ENCODE measurements at regions not wholly inside any gene's neighbourhood (a gene's known extent, or its start where the extent isn't known, plus 50 kb on each side); places are given as distances from the start of the nearest gene placed in this dataset.
A peak's percentile ranks its signal among the peaks of the same experiment; 100 is the strongest.

- Histone ChIP-seq H3K36me3 (no peaks in the 10 kb centered on the region), H3K4me2 (peak overlapping the region; percentile 96), H3K27ac (peak overlapping the region; percentile 68), H3K27me3 (peaks cover 8% of the 10 kb centered on the region; the same call in 1 of the 2 replicates), H4K20me1 (no peaks in the 10 kb centered on the region), H3K9me3 (no peaks in the 10 kb centered on the region), H3K4me1 (peaks cover 14% of the 10 kb centered on the region), H3K9ac (peak overlapping the region; percentile 81), H3K4me3 (peak overlapping the region; percentile 95)
- TF ChIP-seq Cebpa-rat (IDR thresholded peaks at IDR 0.05) = no peak
Measured at GRCh38 chr1:42035830-42036604, 117.2 kb upstream of the GUCA2B start.

GRCh38 chr1:42035205-42035829 is 116.6 kb upstream of the HIVEP3 start:
- Histone ChIP-seq H3K27ac (peak overlapping the region; percentile 68), H3K9ac (peak overlapping the region; percentile 81), H3K4me3 (peak overlapping the region; percentile 95), H4K20me1 (no peaks in the 10 kb centered on the region), H3K27me3 (peaks cover 8% of the 10 kb centered on the region; the same call in 1 of the 2 replicates), H3K9me3 (no peaks in the 10 kb centered on the region), H3K4me1 (peaks cover 14% of the 10 kb centered on the region), H3K4me2 (peak overlapping the region; percentile 92), H3K36me3 (no peaks in the 10 kb centered on the region)
- no peak; the same call in 1 of the 2 replicates for TF ChIP-seq Cebpa-rat (IDR thresholded peaks at IDR 0.05)

- Histone ChIP-seq H3K27ac (no peak overlapping the region), H3K4me2 (peak overlapping the region; percentile 92), H3K9me3 (no peaks in the 10 kb centered on the region), H3K9ac (no peak overlapping the region), H3K27me3 (peaks cover 8% of the 10 kb centered on the region; the same call in 1 of the 2 replicates), H3K36me3 (no peaks in the 10 kb centered on the region), H3K4me3 (peak overlapping the region; percentile 95), H4K20me1 (no peaks in the 10 kb centered on the region), H3K4me1 (peaks cover 14% of the 10 kb centered on the region)
- TF ChIP-seq Cebpa-rat (IDR thresholded peaks at IDR 0.05) = no peak
Measured at GRCh38 chr1:42034426-42034825, 115.7 kb upstream of the HIVEP3 start.

GRCh38 chr1:42033629-42034028 is 114.9 kb upstream of the HIVEP3 start:
- H3K4me2 ChIP-seq = no peak overlapping the region
- peaks cover 8% of the 10 kb centered on the region; the same call in 1 of the 2 replicates for H3K27me3 ChIP-seq
- H3K9me3 ChIP-seq = peaks cover under 1% of the 10 kb centered on the region; the same call in 1 of the 2 replicates
- peaks cover 14% of the 10 kb centered on the region for H3K4me1 ChIP-seq
- H4K20me1 ChIP-seq = no peaks in the 10 kb centered on the region
- TF ChIP-seq Cebpa-rat (IDR thresholded peaks at IDR 0.05) = no peak
- H3K9ac ChIP-seq = no peak overlapping the region
- no peaks in the 10 kb centered on the region for H3K36me3 ChIP-seq
- no peak overlapping the region for H3K4me3 ChIP-seq
- H3K27ac ChIP-seq = no peak overlapping the region

- no peaks in the 10 kb centered on the region for H3K9me3 ChIP-seq
- H3K4me2 ChIP-seq = no peak overlapping the region
- H3K4me3 ChIP-seq = no peak overlapping the region
- no peaks in the 10 kb centered on the region for H3K36me3 ChIP-seq
- no peak for TF ChIP-seq Cebpa-rat (IDR thresholded peaks at IDR 0.05)
- peaks cover 25% of the 10 kb centered on the region for H3K4me1 ChIP-seq
- no peak overlapping the region for H3K27ac ChIP-seq
- H3K9ac ChIP-seq = no peak overlapping the region
- H4K20me1 ChIP-seq = no peaks in the 10 kb centered on the region
- H3K27me3 ChIP-seq = no peaks in the 10 kb centered on the region
Measured at GRCh38 chr1:42017730-42018129, 99.0 kb upstream of the HIVEP3 start.

- Histone ChIP-seq H3K9me3 (no peaks in the 10 kb centered on the region), H3K9ac (no peak overlapping the region), H3K4me2 (no peak overlapping the region), H3K4me3 (no peak overlapping the region), H3K27ac (no peak overlapping the region), H3K36me3 (no peaks in the 10 kb centered on the region), H3K4me1 (peaks cover 25% of the 10 kb centered on the region), H3K27me3 (no peaks in the 10 kb centered on the region), H4K20me1 (no peaks in the 10 kb centered on the region)
- TF ChIP-seq Cebpa-rat (IDR thresholded peaks at IDR 0.05) = no peak
Measured at GRCh38 chr1:42017259-42017658, 98.5 kb upstream of the HIVEP3 start.

- Histone ChIP-seq H3K36me3 (no peaks in the 10 kb centered on the region), H3K4me3 (no peak overlapping the region), H4K20me1 (no peaks in the 10 kb centered on the region), H3K27me3 (no peaks in the 10 kb centered on the region), H3K27ac (peak overlapping the region; percentile 77), H3K9me3 (no peaks in the 10 kb centered on the region), H3K4me1 (peaks cover 30% of the 10 kb centered on the region), H3K4me2 (peak overlapping the region; percentile 86), H3K9ac (no peak overlapping the region)
- TF ChIP-seq Cebpa-rat (IDR thresholded peaks at IDR 0.05) = no peak
Measured at GRCh38 chr1:42014823-42015222, 96.1 kb upstream of the HIVEP3 start.

GRCh38 chr1:42013881-42014470 is 95.3 kb upstream of the HIVEP3 start:
- Histone ChIP-seq H3K4me2 (peak overlapping the region; percentile 86), H4K20me1 (no peaks in the 10 kb centered on the region), H3K27ac (peak overlapping the region; percentile 77), H3K9me3 (no peaks in the 10 kb centered on the region), H3K4me3 (peak overlapping the region; percentile 6; the same call in 1 of the 2 replicates), H3K9ac (peak overlapping the region; percentile 63), H3K4me1 (peaks cover 38% of the 10 kb centered on the region), H3K27me3 (no peaks in the 10 kb centered on the region), H3K36me3 (no peaks in the 10 kb centered on the region)
- no peak for TF ChIP-seq Cebpa-rat (IDR thresholded peaks at IDR 0.05)

GRCh38 chr1:42012852-42013251 is 94.1 kb upstream of the HIVEP3 start:
- TF ChIP-seq Cebpa-rat (IDR thresholded peaks at IDR 0.05) = no peak
- H3K27ac ChIP-seq = no peak overlapping the region
- H3K4me1 ChIP-seq = peaks cover 46% of the 10 kb centered on the region
- no peaks in the 10 kb centered on the region for H4K20me1 ChIP-seq
- H3K9me3 ChIP-seq = no peaks in the 10 kb centered on the region
- H3K4me2 ChIP-seq = peak overlapping the region; percentile 86; the same call in 1 of the 2 replicates
- H3K36me3 ChIP-seq = no peaks in the 10 kb centered on the region
- H3K4me3 ChIP-seq = no peak overlapping the region
- H3K9ac ChIP-seq = no peak overlapping the region
- no peaks in the 10 kb centered on the region for H3K27me3 ChIP-seq

GRCh38 chr1:42010381-42010780 is 91.7 kb upstream of the HIVEP3 start:
- no peak overlapping the region for H3K4me3 ChIP-seq
- H3K4me1 ChIP-seq = peaks cover 46% of the 10 kb centered on the region
- no peak overlapping the region for H3K27ac ChIP-seq
- H3K36me3 ChIP-seq = no peaks in the 10 kb centered on the region
- H4K20me1 ChIP-seq = no peaks in the 10 kb centered on the region
- H3K4me2 ChIP-seq = no peak overlapping the region
- no peaks in the 10 kb centered on the region for H3K9me3 ChIP-seq
- no peak for TF ChIP-seq Cebpa-rat (IDR thresholded peaks at IDR 0.05)
- no peak overlapping the region for H3K9ac ChIP-seq
- H3K27me3 ChIP-seq = no peaks in the 10 kb centered on the region

Measured in BLaER1 (cell line).